ENCODE measurements at regions not wholly inside any gene's neighbourhood (a gene's known extent, or its start where the extent isn't known, plus 50 kb on each side); places are given as distances from the start of the nearest gene placed in this dataset.

DNA sequence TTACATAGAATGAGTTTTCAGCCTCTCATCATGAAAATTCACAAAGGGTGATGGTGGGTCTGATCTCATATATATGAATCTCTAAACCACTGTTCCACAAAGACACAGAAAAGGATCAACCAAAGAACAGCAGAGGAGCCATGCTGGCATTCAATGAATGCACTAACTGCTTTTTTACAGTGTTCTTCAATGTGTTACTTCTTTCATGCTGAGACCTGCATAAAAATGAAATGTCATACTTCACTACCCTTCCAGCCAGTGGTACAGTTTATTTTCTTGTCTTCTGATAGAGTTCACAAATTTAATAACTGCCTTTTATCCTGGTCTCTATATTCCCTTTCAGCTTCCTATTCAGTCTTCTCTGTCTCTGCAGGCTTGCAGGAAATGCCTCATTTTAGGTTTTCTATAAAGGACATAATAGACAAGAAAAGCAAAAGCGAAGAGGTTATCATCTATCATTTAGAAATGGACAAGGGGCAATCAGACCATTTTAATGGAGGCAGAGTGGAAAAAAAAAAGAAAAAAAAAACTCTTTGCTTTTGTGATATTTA is 836.7 kb upstream of the FOXG1 start:
- Histone ChIP-seq H3K4me3 (ENCODE audit: insufficient read depth, low read depth, low read length) (no peak overlapping the region), H4K8ac (ENCODE audit: low read depth in 2 of 2, low read length in 2 of 2) (no peak overlapping the region)

More for the DNA sequence above, 836.7 kb upstream of the FOXG1 start:
- Histone ChIP-seq H2BK120ac (ENCODE audit: low read depth, low read length) (no peak overlapping the region), H2AFZ (replicated peaks; ENCODE audit: low read length, poor library complexity) (no peak overlapping the region), H3K9ac (ENCODE audit: low read depth, low read length) (no peak overlapping the region), H3K4me1 (ENCODE audit: control insufficient read depth, insufficient read depth, low read length) (no peaks in the 10 kb centered on the region), H2BK5ac (ENCODE audit: low read depth, low read length, poor library complexity, severe bottlenecking) (no peak overlapping the region), H2BK15ac (ENCODE audit: low read depth, low read length) (no peak overlapping the region), H3K23ac (ENCODE audit: low read depth, low read length) (no peak overlapping the region), H3K9me3 (ENCODE audit: control insufficient read depth, insufficient read depth, low read length) (peaks cover 3% of the 10 kb centered on the region), H3K27ac (ENCODE audit: insufficient read depth, low read length) (no peak overlapping the region), H3K14ac (replicated peaks; ENCODE audit: low read depth, low read length) (no peak overlapping the region), H2AK9ac (replicated peaks; ENCODE audit: low read depth, low read length, poor library complexity) (no peak overlapping the region), H3K4ac (ENCODE audit: low read depth, low read length) (no peak overlapping the region), H2AK5ac (ENCODE audit: low read depth, low read length) (no peak overlapping the region), H2BK20ac (ENCODE audit: low read depth, low read length) (no peak overlapping the region), H4K20me1 (ENCODE audit: insufficient read depth, low read length) (no peaks in the 10 kb centered on the region), H3K4me2 (ENCODE audit: low read depth, low read length) (no peak overlapping the region), H3K36me3 (ENCODE audit: control insufficient read depth, insufficient read depth, low read length) (no peaks in the 10 kb centered on the region), H4K91ac (ENCODE audit: insufficient read depth, low read depth, low read length) (no peak overlapping the region), H3K79me1 (ENCODE audit: low read depth in 1 of 2, low read length in 2 of 2) (no peaks in the 10 kb centered on the region), H3K9me1 (ENCODE audit: insufficient read depth, low read length) (no peaks in the 10 kb centered on the region), H4K5ac (ENCODE audit: low read depth, low read length) (no peak overlapping the region), H3K18ac (ENCODE audit: low read depth, low read length) (no peak overlapping the region), H3K56ac (ENCODE audit: extremely low read depth, insufficient read depth, low read length) (no peak overlapping the region), H3K27me3 (ENCODE audit: control insufficient read depth, insufficient read depth, low read length) (no peaks in the 10 kb centered on the region)
- ChIA-PET CTCF (no interaction called here), POLR2A (ENCODE audit: unreplicated experiment) (no interaction called here)
- BruUV-seq (replicated peaks) = no TSS peak
- no CpG with 5 or more reads among the region's 1 CpG for WGBS, 2 experiments (ENCODE audit: extremely low coverage in 2 of 2, insufficient read length in 1 of 2)
- intact Hi-C loops (cut with micrococcal nuclease) = no loop called here
- in situ Hi-C loops (cut with MboI; ENCODE audit: low sequenced_read_pairs) = no loop called here
- dilution Hi-C loops (cut with HindIII; ENCODE audit: low sequenced_read_pairs, unreplicated experiment) = no loop called here
- no peak for ATAC-seq (ENCODE audit: low read depth)
- TF ChIP-seq, protein P1, sequence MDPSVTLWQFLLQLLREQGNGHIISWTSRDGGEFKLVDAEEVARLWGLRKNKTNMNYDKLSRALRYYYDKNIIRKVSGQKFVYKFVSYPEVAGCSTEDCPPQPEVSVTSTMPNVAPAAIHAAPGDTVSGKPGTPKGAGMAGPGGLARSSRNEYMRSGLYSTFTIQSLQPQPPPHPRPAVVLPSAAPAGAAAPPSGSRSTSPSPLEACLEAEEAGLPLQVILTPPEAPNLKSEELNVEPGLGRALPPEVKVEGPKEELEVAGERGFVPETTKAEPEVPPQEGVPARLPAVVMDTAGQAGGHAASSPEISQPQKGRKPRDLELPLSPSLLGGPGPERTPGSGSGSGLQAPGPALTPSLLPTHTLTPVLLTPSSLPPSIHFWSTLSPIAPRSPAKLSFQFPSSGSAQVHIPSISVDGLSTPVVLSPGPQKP (IDR thresholded peaks at IDR 0.05; ENCODE audit: borderline replicate concordance, low read depth, low read length) = no peak
- TF ChIP-seq RAD21 (IDR thresholded peaks at IDR 0.05; ENCODE audit: low read length) (no peak), CHD1 (IDR thresholded peaks at IDR 0.05; ENCODE audit: low read depth, low read length) (no peak), FOS (IDR thresholded peaks at IDR 0.05; ENCODE audit: low read depth, low read length) (no peak), SMC3 (IDR thresholded peaks at IDR 0.05; ENCODE audit: low read depth, low read length) (no peak), CEBPB (IDR thresholded peaks at IDR 0.05; ENCODE audit: low read depth, low read length) (no peak), BHLHE40 (IDR thresholded peaks at IDR 0.05; ENCODE audit: low read depth, low read length) (no peak), MXI1 (IDR thresholded peaks at IDR 0.05; ENCODE audit: borderline replicate concordance, low read depth, low read length) (no peak)
- DNase-seq = no peak

All from IMR-90 (cell line).